ENCODE measurements at regions not wholly inside any gene's neighbourhood (a gene's known extent, or its start where the extent isn't known, plus 50 kb on each side); places are given as distances from the start of the nearest gene placed in this dataset.

DNA sequence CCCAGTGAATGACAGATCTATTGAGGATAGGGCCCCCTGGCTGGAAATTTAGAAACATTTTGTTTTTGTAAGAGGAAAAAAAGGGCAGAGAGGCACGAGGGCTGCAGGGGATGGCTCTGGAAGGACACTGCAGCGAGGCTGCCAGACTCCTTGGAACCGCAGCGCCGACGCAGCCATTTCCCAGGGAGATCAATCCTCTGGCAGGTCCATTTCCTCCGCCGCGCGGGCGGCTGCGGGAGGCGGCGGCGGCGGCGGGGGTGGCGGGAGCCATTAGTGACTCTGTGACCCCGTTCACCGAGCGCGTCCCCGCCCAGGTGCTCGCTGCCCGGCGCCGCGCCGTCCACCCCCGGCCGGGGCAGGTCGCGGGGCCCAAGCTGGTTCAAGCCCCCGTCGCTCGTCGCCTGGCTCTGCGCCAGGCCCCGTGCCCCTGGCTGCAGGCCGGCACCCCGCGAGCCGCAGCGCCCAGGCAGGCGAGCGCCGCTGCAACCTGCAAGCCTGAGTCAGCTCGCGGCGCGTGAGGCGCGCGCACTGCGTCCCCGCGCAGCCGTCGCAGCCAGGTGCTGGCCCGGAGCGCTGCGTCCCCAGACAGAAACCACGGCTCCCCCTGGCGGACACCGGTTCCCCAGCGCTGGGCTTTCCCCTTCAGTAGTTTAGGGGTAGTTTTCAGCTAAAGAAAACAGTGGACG, 192.6 kb downstream of the KATNAL1 start (continued):
- TF ChIP-seq NRF1 (conservative IDR thresholded peaks at IDR 0.05 in 1 of 2, IDR thresholded peaks at IDR 0.05 in 1 of 2) (peak; percentile 87 to 90), FOSL1 (tag; conservative IDR thresholded peaks at IDR 0.05) (0 out of 2 replicates have a peak, but pooled peaks have one; percentile 14), BHLHE40 (IDR thresholded peaks at IDR 0.05; ENCODE audit: low read length) (peak; percentile 72), ZFX (CRISPR knock-in tag; IDR thresholded peaks at IDR 0.05) (no peak), HNRNPLL (IDR thresholded peaks at IDR 0.05; ENCODE audit: low read depth, low read length, poor library complexity, severe bottlenecking) (peak; percentile 39), CXXC5 (CRISPR knock-in tag; IDR thresholded peaks at IDR 0.05) (peak; percentile 89), ZFPM2 (CRISPR knock-in tag; IDR thresholded peaks at IDR 0.05) (no peak), NONO (IDR thresholded peaks at IDR 0.05; ENCODE audit: low read depth in 2 of 2, low read length in 1 of 2) (0 out of 4 replicates have a peak, but pooled peaks of 1 of the 2 experiments have one; percentile 19), CTCF (IDR thresholded peaks at IDR 0.05 in 2 of 3, conservative IDR thresholded peaks at IDR 0.05 in 1 of 3; ENCODE audit: insufficient read depth in 2 of 3, low read depth in 1 of 3, low read length in 3 of 3) (peak; percentile 72 to 89 (median 75)), MYC (IDR thresholded peaks at IDR 0.05; ENCODE audit: low read depth, low read length) (peak; percentile 27), MYC (CRISPR knock-in tag; IDR thresholded peaks at IDR 0.05; ENCODE audit: borderline replicate concordance, low read depth) (no peak), SMAD2 (IDR thresholded peaks at IDR 0.05; ENCODE audit: low read depth, low read length) (no peak), GMEB1 (CRISPR knock-in tag; IDR thresholded peaks at IDR 0.05) (0 out of 2 replicates have a peak, but pooled peaks have one; percentile 47), KLF10 (CRISPR knock-in tag; IDR thresholded peaks at IDR 0.05) (no peak), PHF8 (IDR thresholded peaks at IDR 0.05; ENCODE audit: borderline replicate concordance, low read length) (peak; percentile 36; the same call in 1 of the 2 replicates), CTCFL (IDR thresholded peaks at IDR 0.05; ENCODE audit: borderline replicate concordance, insufficient read depth, low read depth, low read length, poor library complexity, severe bottlenecking) (peak; percentile 65), PURB (CRISPR knock-in tag; IDR thresholded peaks at IDR 0.05; ENCODE audit: low read depth) (no peak), SETDB1 (IDR thresholded peaks at IDR 0.05; ENCODE audit: low read length) (no peak), POLR2G (IDR thresholded peaks at IDR 0.05; ENCODE audit: low read depth, low read length) (peak; percentile 64), CTBP1 (IDR thresholded peaks at IDR 0.05; ENCODE audit: borderline replicate concordance) (peak; percentile 90)
